GM18507 (cell line): ENCODE measurements at regions not wholly inside any gene's neighbourhood (a gene's known extent, or its start where the extent isn't known, plus 50 kb on each side); places are given as distances from the start of the nearest gene placed in this dataset.
"Not testable (repeated sequence)": the region's sequence is repeated elsewhere in the genome, so short reads cannot be mapped to it uniquely, and the experiment has no call there.

ENCODE experiments used
- DNase-seq: peaks from one replicate; pipeline ENCODE4 v3.0.0; 2011; ENCODE audit warnings: low read depth; ENCODE audit not compliant: insufficient read length; ENCODE audit errors: extremely low spot score
- FAIRE-seq: peaks from 2 replicates; lab custom pipeline; 2011; peaks lifted over from hg19 to GRCh38; lab: Jason Lieb, UNC

DNA sequence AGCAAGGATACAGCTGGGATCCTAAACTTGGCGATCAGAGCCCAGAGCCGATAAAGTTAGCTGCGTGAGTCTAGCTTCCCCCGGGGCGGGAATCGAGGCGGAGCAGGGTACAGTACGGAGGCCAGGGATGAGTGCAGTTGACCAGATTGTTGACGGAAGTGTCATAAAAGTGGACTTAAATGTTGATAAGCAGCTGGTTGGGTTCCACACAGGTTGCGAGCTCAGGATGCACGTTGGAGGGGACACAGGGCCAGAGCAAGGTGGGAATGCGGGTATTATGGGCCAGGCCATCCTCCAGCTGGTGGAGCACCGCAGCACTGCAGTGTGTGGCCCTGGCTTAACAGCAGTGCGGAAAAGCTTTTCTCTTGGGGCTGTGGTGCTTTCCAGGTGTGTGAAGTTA lies 76.0 kb upstream of the PZP start:
- DNase-seq, FAIRE-seq: not testable (repeated sequence)

DNA sequence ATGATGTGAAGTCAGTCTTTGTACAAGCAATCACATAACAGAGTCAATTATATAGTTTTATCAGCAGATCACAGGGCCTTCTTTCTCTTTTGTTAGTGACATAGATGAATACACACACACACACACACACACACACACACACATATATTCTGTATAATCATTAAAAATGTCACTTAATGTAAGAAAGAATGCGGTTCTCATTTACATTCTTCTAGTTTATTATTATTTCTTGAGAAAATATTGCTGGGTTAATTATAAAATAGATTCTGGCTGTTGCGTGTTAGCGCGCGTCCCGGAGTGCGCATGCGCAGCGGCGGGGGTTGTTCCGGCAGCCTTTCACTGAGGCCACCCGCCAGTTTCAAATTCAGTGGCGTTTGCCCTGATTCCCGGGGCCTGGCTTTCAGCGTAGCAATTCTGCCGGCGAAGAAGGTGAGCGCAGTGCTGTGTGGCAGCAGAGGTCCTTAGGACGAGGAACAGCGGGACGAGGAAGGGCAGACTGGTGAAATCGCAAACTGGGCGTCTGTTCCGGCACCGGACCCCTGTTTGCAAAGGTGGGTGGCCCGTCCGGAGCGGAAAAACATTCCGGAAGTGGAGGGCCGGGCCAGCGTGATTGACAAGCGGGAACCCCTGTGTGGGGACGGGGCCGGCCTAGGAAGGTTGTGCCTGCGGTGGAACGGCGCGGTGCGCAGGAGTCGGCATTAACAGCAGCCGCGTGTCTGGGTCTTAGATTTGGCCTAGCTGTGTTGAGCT lies 75.3 kb upstream of the PZP start:
- FAIRE-seq, DNase-seq: not testable (repeated sequence)

DNA sequence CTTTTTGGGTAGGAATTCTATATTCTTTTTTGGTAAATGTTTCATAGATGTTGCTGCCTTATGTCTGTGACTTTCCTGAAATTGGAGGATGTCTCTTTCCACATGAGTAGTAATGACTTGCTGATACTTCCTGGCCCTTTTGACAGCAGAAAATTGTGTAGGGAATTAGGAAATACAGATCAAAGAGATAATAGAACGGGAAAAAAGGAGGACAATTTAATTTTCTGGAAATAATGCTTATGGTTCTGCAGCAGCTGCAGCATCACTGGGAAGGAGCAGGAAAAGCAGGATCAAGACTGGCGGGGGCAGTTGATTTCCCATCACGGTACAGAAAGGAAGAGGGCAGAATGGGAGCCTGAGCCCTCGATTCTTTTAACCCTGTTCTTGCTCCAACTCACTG lies 68.8 kb upstream of the PZP start:
- DNase-seq (no peak), FAIRE-seq (no peak)

DNA sequence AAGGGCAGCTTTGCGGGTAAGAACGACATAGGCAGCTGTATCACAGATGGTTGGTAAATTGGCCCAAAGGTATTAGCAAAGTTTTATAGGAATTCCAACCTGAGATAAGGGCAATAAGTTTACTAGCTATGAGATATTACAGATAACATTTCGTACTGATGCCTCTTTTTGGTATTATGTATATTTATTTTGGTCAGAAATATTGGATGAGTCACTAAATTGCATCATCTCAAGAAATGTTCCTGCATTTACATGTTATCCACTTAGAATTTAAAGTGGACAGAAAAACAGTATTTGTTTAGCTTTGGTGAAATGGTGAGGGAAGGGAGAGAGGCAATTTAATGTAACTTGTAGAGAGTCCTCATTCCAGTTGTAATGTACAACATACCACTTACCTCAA lies 65.1 kb upstream of the PZP start:
- FAIRE-seq (no peak), DNase-seq (no peak)

DNA sequence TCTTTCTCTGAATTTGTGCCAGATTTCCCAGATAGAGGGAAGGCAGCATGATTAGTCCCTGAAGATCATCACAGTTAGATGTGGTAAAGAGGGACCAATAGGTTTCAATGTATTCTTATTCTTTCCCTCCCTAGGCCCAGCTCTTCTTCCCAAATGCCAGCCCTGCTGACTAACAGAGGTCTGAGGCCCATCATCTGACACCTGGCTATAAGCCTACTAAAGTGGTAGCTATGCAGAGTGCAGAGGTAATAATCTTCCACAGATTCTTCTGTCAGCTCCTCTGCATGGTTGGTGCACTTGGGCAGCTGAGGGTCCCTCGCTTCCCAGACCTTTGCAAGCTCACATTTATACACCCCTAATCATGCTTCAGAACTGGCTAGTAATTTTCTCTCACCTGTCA lies 63.7 kb upstream of the PZP start:
- FAIRE-seq, result no peak
- no peak for DNase-seq

DNA sequence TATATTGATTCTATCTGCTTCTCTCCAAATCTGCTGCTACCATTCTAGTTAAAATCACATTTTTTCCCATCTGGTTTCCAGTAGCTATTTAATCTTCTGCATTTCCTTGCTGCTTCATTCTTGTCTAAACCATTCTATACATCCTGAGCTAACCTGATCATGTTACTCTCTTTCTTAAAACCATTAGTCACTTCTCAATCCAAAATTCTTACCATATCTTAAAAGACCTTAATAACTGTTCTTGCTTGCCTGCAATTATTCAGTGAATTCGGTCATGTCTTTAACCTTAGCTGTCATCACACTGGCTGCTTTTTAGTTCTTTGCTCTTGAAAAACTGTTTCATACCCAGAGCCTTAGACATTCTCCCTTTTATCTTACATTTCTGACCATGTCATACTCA lies 56.4 kb upstream of the PZP start:
- DNase-seq, result no peak
- FAIRE-seq, result no peak

DNA sequence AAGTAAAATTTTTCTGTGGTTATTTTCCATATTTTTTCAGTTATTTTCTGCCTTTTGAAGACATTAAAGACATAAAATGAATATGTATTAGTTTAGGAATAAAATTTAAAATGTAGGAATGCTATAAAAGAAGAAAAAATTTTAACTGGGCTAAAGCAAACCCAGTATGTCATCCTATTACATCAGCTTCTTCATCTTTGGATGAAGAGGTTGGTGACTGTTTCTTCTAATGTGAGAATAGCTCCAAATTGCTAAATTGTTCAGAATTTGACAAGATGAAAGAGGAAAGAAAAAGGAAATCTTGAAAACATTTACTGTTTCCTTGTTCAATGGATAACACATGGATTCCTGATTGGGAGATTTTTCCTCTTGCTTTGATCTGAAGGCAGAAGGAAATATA lies 52.7 kb upstream of the PZP start:
- FAIRE-seq (no peak), DNase-seq (no peak)

DNA sequence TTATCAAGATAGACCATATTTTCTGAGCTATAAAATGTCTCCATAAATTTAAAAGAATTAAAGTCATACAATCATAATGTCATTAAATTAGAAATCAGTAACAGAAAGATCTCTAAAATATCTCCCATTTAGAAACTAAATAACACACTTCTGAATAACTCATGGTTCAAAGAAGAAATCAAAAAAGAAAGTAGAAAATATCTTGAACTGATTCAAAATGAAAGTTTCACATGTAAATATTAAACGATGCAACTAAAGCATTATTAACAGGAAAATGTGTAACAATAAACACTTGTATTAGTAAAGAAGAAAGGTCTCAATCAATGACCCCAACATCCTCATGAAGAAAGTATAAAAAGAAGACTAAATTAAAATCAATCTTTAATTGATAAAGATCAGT lies 50.5 kb upstream of the PZP start:
- no peak for DNase-seq

More for the DNA sequence above, 50.5 kb upstream of the PZP start:
- FAIRE-seq, result peak; percentile 59
